DMS53 treated with DMSO at 0.1 percent for 48 hours (cell line): ENCODE measurements at regions not wholly inside any gene's neighbourhood (a gene's known extent, or its start where the extent isn't known, plus 50 kb on each side); places are given as distances from the start of the nearest gene placed in this dataset.
"Not testable (repeated sequence)": the region's sequence is repeated elsewhere in the genome, so short reads cannot be mapped to it uniquely, and the experiment has no call there.

Source experiments
- DNase-seq: peaks from one replicate; lab custom pipeline; 2025; ENCODE audit not compliant: unreplicated experiment; lab: John Stamatoyannopoulos, UW

GRCh38 chr21:15199414-15200383 is 134.9 kb upstream of the NRIP1 start:
- DNase-seq, result no peak

- DNase-seq, result no peak
Observed at GRCh38 chr21:15203740-15204139, 138.9 kb upstream of the NRIP1 start.

- no peak for DNase-seq
Observed at GRCh38 chr21:15204140-15204969, 139.6 kb upstream of the NRIP1 start.

GRCh38 chr21:15204970-15205286 is 140.1 kb upstream of the NRIP1 start:
- no peak for DNase-seq

GRCh38 chr21:15206514-15206913 is 141.7 kb upstream of the NRIP1 start:
- no peak for DNase-seq

GRCh38 chr21:15207231-15207630 is 142.4 kb upstream of the NRIP1 start:
- DNase-seq, result no peak

GRCh38 chr21:15207635-15208370 is 143.0 kb upstream of the NRIP1 start:
- no peak for DNase-seq

GRCh38 chr21:15208786-15209185 is 144.0 kb upstream of the NRIP1 start:
- no peak for DNase-seq

GRCh38 chr21:15209224-15209623 is 144.4 kb upstream of the NRIP1 start:
- no peak for DNase-seq

- DNase-seq, result no peak
Observed at GRCh38 chr21:15210235-15210678, 145.5 kb upstream of the NRIP1 start.

GRCh38 chr21:15211491-15212133 is 146.8 kb upstream of the NRIP1 start:
- DNase-seq, result no peak

- no peak for DNase-seq
Observed at GRCh38 chr21:15212206-15212605, 147.4 kb upstream of the NRIP1 start.

- not testable (repeated sequence) for DNase-seq
Observed at GRCh38 chr21:15218476-15218875, 153.7 kb upstream of the NRIP1 start.

- DNase-seq, result no peak
Observed at GRCh38 chr21:15219039-15219438, 154.2 kb upstream of the NRIP1 start.

- no peak for DNase-seq
Observed at GRCh38 chr21:15219894-15220293, 155.1 kb upstream of the NRIP1 start.

GRCh38 chr21:15221799-15222386 is 157.1 kb upstream of the NRIP1 start:
- no peak for DNase-seq

GRCh38 chr21:15222707-15223106 is 157.9 kb upstream of the NRIP1 start:
- no peak for DNase-seq

GRCh38 chr21:15224346-15225086 is 159.7 kb upstream of the NRIP1 start:
- no peak for DNase-seq

- DNase-seq, result no peak
Observed at GRCh38 chr21:15227919-15228318, 163.1 kb upstream of the NRIP1 start.

- peak; percentile 25 for DNase-seq
Observed at GRCh38 chr21:15229390-15229789, 164.6 kb upstream of the NRIP1 start.
